Right lobe of liver (tissue), 4 donors: ENCODE measurements at regions not wholly inside any gene's neighbourhood (a gene's known extent, or its start where the extent isn't known, plus 50 kb on each side); places are given as distances from the start of the nearest gene placed in this dataset.

Experiments
- POLR2A ChIP-seq: fragments of 450-650 bp; IDR thresholded peaks from one replicate; pipeline ENCODE4 v1.6.1; 2017; ENCODE audit warnings: antibody characterized with exemption, mild to moderate bottlenecking
- TF ChIP-seq, protein P1 (sequence below), 4 donors: fragments of 200-600 bp in 3 of 4; fragments of 450-650 bp in 1 of 4; IDR thresholded peaks; one replicate each; pipeline versions ENCODE4 v1.5.1 to v1.8.0; 2016 to 2022; ENCODE audit warnings: antibody characterized with exemption in 4 of 4, mild to moderate bottlenecking in 2 of 4
- donor health status: DM: no; HTN: no; CAD: no.
- donor health status: DM: no; HTN: no; CAD: no.
- donor health status: DM: no; HTN: yes; CAD: no.

DNA sequence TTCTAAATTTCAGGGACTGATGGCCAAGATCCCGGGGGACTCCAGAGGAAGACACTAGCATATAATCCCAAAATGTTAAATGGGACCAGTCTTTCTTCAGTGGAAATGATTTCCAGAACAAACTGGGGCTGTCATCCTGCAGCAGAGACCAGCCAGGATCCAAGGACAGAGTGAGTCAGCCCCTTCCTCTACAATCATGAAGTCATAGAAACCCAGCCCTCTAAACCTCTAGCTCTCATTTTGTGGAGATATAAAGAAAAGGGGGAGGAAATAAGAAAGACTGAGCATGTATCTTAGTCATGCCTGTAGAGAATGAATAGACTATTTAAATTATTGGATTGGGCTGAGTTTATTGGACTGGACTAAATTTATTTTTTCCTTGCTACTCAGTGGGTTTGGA is 318.3 kb downstream of the AGTPBP1 start:
- TF ChIP-seq POLR2A, result no peak
- TF ChIP-seq, protein P1, sequence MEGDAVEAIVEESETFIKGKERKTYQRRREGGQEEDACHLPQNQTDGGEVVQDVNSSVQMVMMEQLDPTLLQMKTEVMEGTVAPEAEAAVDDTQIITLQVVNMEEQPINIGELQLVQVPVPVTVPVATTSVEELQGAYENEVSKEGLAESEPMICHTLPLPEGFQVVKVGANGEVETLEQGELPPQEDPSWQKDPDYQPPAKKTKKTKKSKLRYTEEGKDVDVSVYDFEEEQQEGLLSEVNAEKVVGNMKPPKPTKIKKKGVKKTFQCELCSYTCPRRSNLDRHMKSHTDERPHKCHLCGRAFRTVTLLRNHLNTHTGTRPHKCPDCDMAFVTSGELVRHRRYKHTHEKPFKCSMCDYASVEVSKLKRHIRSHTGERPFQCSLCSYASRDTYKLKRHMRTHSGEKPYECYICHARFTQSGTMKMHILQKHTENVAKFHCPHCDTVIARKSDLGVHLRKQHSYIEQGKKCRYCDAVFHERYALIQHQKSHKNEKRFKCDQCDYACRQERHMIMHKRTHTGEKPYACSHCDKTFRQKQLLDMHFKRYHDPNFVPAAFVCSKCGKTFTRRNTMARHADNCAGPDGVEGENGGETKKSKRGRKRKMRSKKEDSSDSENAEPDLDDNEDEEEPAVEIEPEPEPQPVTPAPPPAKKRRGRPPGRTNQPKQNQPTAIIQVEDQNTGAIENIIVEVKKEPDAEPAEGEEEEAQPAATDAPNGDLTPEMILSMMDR (IDR thresholded peaks at IDR 0.05), result no peak
